HG03103 (cell line): ENCODE measurements at regions not wholly inside any gene's neighbourhood (a gene's known extent, or its start where the extent isn't known, plus 50 kb on each side); places are given as distances from the start of the nearest gene placed in this dataset.
"Not testable (repeated sequence)": the region's sequence is repeated elsewhere in the genome, so short reads cannot be mapped to it uniquely, and the experiment has no call there.

Experiments
- ATAC-seq: cut with Tn5 transposase; IDR thresholded peaks from one replicate; pipeline ENCODE4 v1.9.1; 2021; ENCODE audit warnings: low read depth; ENCODE audit not compliant: unreplicated experiment

DNA sequence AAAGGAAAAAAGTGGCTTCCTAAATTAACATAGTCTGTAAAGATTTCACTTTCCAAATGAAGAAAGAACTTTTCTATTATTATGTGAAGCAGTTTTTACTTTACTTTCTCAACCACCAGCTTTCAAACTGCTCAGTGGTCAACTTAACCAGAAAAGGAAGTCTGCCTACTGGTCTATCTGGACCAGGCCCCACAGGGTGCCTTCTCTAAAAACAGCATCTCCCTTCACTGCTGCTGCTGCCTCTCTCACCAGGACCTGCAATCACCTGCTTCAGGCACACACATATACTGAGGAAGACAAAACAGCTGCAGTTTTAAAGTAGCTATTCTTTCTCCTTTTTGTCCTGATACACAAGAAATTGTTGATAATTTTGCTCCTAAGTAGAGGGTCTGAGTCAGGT, 221.3 kb upstream of the DCC start:
- no peak for ATAC-seq

DNA sequence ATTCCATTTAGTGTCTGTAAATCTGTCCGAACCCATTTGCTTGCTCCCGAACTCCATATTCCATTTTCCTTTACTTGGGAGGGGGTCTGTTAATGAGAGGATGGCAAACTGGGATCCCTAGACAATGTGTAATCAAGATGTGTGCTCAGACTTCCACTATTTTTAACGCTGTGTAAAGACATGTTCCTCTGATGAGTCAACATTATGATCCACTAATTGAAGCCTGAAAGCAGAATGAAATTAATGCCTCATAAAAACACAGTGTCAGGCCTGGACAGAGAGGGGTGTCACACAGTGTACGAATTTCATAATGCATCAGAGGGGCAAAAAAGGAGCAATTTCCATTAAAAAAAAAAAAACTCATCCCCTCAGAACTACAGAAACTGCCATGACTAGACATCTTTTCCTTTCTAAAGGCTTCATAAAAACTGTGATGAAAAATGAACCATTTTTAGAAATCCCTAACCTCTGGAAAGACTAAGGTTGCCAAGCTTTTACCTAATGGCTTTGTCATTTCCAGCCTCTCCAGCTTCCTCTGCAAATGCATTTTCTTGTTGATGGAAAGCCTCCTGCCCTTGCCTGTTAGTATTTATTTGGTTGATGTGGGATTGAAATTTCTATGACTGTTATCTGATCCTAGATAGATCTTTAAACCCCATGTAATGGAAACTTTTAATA, 209.2 kb upstream of the DCC start:
- ATAC-seq, result no peak

DNA sequence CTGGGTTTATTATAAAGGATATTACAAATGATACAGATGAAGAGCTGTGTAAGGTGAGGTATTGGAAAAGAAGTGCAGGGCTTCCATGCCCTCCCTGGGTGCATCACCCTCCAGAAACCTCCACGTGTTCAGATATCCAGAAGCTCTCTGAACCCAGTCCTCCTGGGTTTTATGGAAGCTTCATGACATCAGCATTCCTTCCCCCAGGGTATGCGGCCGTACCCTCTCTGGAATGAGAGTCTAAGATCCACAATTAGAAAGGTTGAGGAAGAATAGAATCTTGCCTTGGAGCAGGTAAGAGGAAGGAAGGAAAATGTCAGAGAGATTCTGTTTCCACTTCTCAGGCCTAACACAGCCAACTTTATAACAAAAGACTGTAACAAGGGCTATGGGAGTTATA, 208.2 kb upstream of the DCC start:
- no peak for ATAC-seq

- no peak for ATAC-seq
Observed at GRCh38 chr18:52136532-52136931, 203.5 kb upstream of the DCC start.

DNA sequence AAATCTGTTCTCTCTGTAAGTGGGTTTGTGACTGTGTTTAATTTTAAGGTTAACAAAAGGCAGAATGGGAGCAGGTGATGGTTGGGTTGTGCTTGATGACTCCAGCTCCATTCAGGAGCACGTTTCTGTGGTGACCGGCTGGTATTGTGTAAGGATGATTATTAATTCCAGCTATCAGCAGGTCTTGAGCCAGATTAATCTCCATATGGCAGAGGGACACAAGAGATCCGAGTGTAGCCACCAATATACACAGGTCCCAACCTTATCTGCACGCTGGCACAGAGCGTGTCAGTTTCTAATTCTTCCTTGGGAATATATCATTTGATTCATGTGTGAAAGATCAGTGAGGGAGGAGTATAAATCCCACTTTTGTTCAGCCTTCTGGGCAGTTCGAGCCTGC, 199.0 kb upstream of the DCC start:
- no peak for ATAC-seq

GRCh38 chr18:52150050-52150449, 189.9 kb upstream of the DCC start:
- ATAC-seq, result no peak

GRCh38 chr18:52152036-52152435, 188.0 kb upstream of the DCC start:
- no peak for ATAC-seq

DNA sequence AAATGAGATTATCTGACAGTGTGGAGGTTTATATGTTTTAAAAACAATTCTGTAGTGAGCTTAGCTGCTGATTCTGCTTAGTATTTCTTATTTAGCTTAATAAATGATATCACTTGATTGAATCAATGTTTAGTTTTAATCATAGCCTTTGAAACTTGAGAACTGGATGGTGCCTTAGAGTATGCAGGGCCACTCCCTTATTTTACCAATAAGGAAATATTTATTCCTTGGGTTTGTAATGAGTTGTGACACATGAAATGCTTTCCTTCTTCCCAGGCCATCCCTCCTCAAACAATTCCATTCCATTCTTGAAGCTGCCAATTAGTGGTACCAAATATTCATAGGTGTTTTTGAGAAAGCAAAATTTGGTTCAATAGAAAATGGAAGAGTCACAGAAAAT, 183.8 kb upstream of the DCC start:
- ATAC-seq, result no peak

GRCh38 chr18:52160636-52161035, 179.4 kb upstream of the DCC start:
- no peak for ATAC-seq

GRCh38 chr18:52163478-52163877, 176.5 kb upstream of the DCC start:
- ATAC-seq, result no peak

GRCh38 chr18:52168131-52168530, 171.9 kb upstream of the DCC start:
- not testable (repeated sequence) for ATAC-seq

DNA sequence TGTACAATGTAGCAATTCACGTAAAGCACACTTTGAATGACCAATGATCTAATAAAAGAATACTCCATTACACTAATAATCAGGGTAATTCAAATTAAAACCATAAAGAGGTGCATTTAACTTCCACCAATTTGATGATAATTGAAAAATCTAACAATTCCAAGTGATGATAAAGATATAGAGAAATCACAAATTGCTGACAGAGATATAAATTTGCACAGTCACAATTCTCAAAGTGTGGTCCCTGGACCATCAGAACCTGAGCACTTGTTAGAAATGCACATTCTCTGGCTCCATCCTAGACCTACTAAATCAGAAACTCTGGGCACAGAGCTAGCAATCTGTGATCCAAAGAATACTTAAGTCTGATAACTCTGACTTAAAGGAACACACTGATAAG, 165.8 kb upstream of the DCC start:
- no peak for ATAC-seq

- ATAC-seq, result no peak
Observed at GRCh38 chr18:52175406-52175805, 164.6 kb upstream of the DCC start.

DNA sequence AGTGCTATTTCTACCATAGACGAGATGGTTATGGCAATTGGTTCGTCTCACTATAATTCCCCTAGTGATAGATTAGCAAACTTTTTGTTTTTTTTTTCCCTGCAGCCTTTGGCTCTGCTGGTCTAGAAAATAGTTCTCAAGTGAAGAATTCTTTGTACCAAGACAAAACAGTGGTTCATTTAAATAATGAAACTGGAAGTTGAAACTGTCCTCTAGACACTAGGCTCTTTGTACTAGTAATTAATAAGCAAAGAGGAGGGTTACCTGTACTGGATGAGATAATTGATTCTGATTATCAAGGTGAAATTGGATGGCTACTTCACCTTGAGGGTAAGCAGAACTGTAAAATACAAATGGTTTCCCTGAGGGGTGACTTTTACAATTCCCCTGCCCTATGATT, 156.9 kb upstream of the DCC start:
- ATAC-seq, result no peak

GRCh38 chr18:52190195-52190594, 149.8 kb upstream of the DCC start:
- no peak for ATAC-seq

- no peak for ATAC-seq
Observed at GRCh38 chr18:52190631-52191030, 149.4 kb upstream of the DCC start.

GRCh38 chr18:52200406-52200805, 139.6 kb upstream of the DCC start:
- no peak for ATAC-seq

DNA sequence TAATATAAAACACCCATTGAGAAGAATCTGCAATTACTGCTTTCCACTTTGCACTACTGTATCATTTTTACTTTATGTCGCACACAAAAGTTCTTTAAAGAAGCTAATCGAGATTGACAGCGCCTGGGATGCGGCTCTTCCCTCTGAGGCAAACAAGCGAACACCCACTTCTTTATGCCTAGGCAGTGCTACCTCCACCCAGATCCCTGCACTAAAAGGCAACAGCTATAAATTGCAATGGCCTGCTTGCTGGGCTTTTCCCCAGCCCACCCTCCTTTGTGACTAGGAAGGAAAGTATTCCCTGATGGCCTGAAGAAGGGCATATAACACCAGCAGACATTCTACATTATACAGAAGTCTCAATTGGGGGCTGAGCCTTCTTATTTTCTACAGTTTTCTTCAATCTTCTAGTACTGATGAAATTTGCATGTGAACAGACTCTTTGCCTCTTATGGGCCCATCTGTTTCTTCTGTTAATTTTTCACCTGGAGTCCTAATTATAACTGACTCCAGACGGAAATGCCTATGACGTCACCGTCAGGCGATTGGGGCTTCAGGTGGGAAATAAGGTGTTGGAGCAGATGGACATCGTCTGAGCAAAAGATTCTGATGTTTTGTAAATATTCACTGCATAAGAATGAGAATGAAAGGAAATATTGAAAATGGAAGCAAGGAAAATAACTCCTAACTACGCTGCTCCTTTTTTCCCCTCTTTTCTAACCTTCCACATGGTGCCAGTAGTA, 138.9 kb upstream of the DCC start:
- ATAC-seq, result no peak

DNA sequence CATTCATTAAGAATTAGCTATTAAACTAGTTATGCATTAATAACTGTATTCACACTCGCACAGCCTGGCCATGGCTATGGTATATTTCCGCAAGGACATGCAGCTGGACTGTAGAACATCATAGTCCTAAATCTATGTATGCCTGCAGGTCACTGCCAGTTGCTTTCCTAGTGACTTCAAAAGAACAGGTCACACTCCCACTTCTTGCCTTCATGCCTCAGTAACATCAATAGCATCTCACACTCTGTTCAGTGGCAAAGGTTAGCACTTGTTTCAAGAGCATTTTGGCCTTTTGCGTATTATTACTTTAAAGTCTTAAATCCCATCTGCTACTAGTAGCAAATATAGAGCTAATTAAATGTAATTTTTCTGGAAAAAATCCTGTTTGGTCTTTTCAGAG, 131.4 kb upstream of the DCC start:
- ATAC-seq, result no peak

DNA sequence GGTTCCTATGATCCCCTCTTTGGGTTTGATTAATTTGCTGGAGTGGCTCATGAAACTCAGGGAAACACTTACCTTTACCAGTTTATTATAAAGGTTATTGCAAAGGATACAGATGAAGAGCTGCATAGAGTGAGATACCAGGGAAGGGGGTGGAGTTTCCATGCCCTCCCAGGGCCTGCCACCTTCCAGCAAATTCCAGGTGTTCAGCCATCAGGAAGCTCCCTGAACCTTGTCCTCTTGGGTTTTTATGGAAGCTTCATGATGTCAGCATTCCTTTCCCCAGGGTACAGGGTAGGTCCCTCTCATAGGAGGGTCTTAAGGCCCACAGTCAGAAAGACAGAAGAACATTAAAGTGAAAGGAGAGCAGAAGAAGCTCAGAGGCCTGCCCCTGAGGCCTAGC, 123.9 kb upstream of the DCC start:
- ATAC-seq, result no peak

DNA sequence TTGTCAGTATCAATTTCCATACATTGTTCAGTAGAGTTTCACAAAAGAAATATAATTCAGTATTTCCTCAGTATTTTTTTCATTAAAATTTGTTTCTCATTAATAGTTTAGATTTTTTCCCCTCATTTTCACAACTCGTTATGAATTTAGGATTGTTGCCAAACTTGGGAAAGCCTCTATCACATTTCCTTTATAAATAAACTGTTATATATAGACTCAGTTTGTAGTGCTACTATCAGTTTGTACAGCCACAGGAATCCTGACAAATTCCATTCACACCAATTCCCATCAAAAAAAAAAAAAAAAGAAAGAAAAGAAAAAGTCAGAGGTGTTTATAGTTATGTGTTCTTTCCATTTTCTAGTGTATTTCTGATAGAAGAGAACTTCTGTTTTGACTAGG, 123.3 kb upstream of the DCC start:
- no peak for ATAC-seq

GRCh38 chr18:52219102-52219501, 120.9 kb upstream of the DCC start:
- no peak for ATAC-seq
